H1 (cell line): ENCODE measurements at regions not wholly inside any gene's neighbourhood (a gene's known extent, or its start where the extent isn't known, plus 50 kb on each side); places are given as distances from the start of the nearest gene placed in this dataset.

Source experiments
- HDAC2 ChIP-seq, 2 experiments: fragments of 300-600 bp in 1 of 2; sonication (generic) in 1 of 2; IDR thresholded peaks; 2 replicates each; pipeline ENCODE4 v1.6.1; 2011 to 2012; ENCODE audit warnings: low read depth in 2 of 2, low read length in 2 of 2, mild to moderate bottlenecking in 2 of 2, moderate library complexity in 2 of 2, borderline replicate concordance in 1 of 2, inconsistent platforms in 1 of 2
- KDM1A ChIP-seq: fragments of 200-600, 300-600 bp; sonication (generic); IDR thresholded peaks from 2 replicates; pipeline ENCODE4 v1.7.1; 2016; ENCODE audit warnings: mild to moderate bottlenecking, low read length, borderline replicate concordance
- KDM5A ChIP-seq: fragments of 200-600 bp; IDR thresholded peaks from 2 replicates; pipeline ENCODE4 v1.7.1; 2012; ENCODE audit warnings: mild to moderate bottlenecking, low read length, inconsistent platforms, mixed read lengths
- SAP30 ChIP-seq: fragments of 300-600 bp; sonication (generic); IDR thresholded peaks from 2 replicates; pipeline ENCODE4 v1.7.1; 2012; ENCODE audit warnings: low read length, moderate library complexity, mild to moderate bottlenecking, inconsistent platforms; ENCODE audit not compliant: insufficient read depth, insufficient replicate concordance
- SIRT6 ChIP-seq: IDR thresholded peaks from one replicate; pipeline ENCODE4 v1.7.1; 2012; ENCODE audit warnings: low read length, inconsistent platforms
- TF ChIP-seq, protein P1 (sequence below): IDR thresholded peaks from 2 replicates; pipeline ENCODE4 v1.6.1; 2012; ENCODE audit warnings: inconsistent platforms

GRCh38 chr16:9434659-9435058 is 343.2 kb downstream of the HAPSTR1 start (continued):
- TF ChIP-seq HDAC2 (IDR thresholded peaks at IDR 0.05; ENCODE audit: borderline replicate concordance in 1 of 2, low read depth in 2 of 2, low read length in 2 of 2) (no peak), KDM1A (no peak), SIRT6 (no peak), KDM5A (no peak), SAP30 (no peak)
- TF ChIP-seq, protein P1, sequence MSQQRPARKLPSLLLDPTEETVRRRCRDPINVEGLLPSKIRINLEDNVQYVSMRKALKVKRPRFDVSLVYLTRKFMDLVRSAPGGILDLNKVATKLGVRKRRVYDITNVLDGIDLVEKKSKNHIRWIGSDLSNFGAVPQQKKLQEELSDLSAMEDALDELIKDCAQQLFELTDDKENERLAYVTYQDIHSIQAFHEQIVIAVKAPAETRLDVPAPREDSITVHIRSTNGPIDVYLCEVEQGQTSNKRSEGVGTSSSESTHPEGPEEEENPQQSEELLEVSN, result no peak
